Pancreas (tissue), 10 donors: ENCODE measurements at regions not wholly inside any gene's neighbourhood (a gene's known extent, or its start where the extent isn't known, plus 50 kb on each side); places are given as distances from the start of the nearest gene placed in this dataset.
A peak's percentile ranks its signal among the peaks of the same experiment; 100 is the strongest.

Experiments used
- ATAC-seq, 4 donors: fragments of 200-7000 bp; cut with Tn5 transposase; one replicate each; pipeline versions ENCODE4 v1.8.0 to v1.9.1; 2020; ENCODE audit warnings: mild to moderate bottlenecking in 4 of 4, moderate library complexity in 4 of 4
- DNase-seq, 6 donors: peaks; one replicate each; pipeline ENCODE4 v3.0.0-alpha.2; 2020
- FAIRE-seq: peaks from 2 replicates; lab custom pipeline; 2012; peaks lifted over from hg19 to GRCh38; lab: Jason Lieb, UNC
- H3K27ac ChIP-seq, 4 donors: fragments of 200-600 bp; sonication (generic); 1 replicate in 3 of 4; 2 replicates in 1 of 4; pipeline versions ENCODE4 v1.5.0 to v1.8.0; 2020
- H3K27me3 ChIP-seq, 4 donors: fragments of 200-600 bp; one replicate each; pipeline ENCODE4 v1.8.0; 2021
- H3K36me3 ChIP-seq, 3 donors: fragments of 200-600 bp; sonication (generic) in 1 of 3; one replicate each; pipeline versions ENCODE4 v1.5.0 to v1.8.0; 2020 to 2021
- H3K4me1 ChIP-seq, 3 donors: fragments of 200-600 bp; one replicate each; pipeline ENCODE4 v1.8.0; 2021
- H3K4me3 ChIP-seq, 4 donors: fragments of 200-600 bp; sonication (generic) in 2 of 4; one replicate each; pipeline versions ENCODE4 v1.5.0 to v1.8.0; 2020 to 2021
- H3K9me3 ChIP-seq, 4 donors: fragments of 200-600 bp; one replicate each; pipeline ENCODE4 v1.8.0; 2021
- WGBS, 2 donors: extraction: QIAGEN DNeasy Blood & Tissue Kit; methylation state at CpG; one replicate each; pipeline ENCODE4 v1.1.7; 2013; 5-methylcytosine and 5-hydroxymethylcytosine counted together
- intact Hi-C, 3 donors: fragments of 100-400 bp; cut with DNase I; formaldehyde crosslinking; loops; one replicate each; pipeline versions ENCODE4 v1.11.1 to v1.14.2; 2022
- TF ChIP-seq, protein P1 (sequence below), 4 donors: fragments of 200-600 bp; sonication (generic) in 3 of 4; IDR thresholded peaks; one replicate each; pipeline versions ENCODE4 v1.5.0 to v1.8.0; 2021; ENCODE audit warnings: antibody characterized with exemption in 4 of 4
- donor health status: healthy with polysubstance abuse.
- donor health status: DM: no; HTN: no; CAD: no; lungs with moderate emphysema.
- donor health status: DM: no; HTN: no; CAD: no.
- donor health status: control.
- donor health status: control.
- donor health status: Bipolar disorder and iron deficiency.
- donor health status: DM: yes; HTN: yes; CAD: no.
- donor health status: DM: no; HTN: no; CAD: no.
- donor health status: DM: no; HTN: no; CAD: no.
- donor health status: DM: yes; HTN: yes; CAD: no.

DNA sequence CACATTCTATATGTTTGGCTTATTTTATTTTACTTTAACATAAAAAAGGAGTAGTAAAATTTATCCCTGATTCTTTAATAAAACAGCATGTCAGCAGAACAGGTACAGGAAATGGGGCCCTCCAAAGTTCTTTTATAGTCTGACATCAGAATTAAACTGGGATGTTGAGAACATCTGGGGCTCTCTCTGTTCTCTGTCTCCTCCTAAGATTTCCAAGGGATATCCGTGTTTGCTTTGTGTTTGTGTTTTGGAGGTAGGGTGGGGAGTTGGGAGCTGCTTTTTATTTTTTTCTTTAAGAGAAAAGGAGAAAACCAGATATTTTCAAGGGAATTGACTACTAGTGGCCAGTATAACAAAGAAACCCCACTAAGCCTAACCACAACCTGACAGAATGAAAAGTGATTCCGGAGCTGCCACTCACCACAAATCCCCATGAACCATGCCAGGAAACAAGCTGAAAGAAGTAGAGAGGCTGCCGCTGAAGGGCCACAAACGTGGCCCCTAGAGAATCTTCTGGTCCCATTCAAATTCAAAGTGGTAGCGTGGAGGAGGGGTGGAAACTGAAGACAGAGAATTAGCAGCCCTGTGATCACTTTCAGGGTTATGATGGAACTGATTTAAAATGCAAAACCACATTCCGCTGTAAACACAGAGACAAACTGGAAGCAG lies 369.6 kb upstream of the ADGRL2 start:
- Histone ChIP-seq H3K27ac (no peak overlapping the region), H3K9me3 (no peaks in the 10 kb centered on the region), H3K27me3 (no peaks in the 10 kb centered on the region), H3K4me3 (no peak overlapping the region), H3K4me1 (peaks cover 0 to 6% (median 5%) of the 10 kb centered on the region in 3 donors), H3K36me3 (no peaks in the 10 kb centered on the region)
- DNase-seq (no peak), FAIRE-seq (no peak), ATAC-seq (no peak)
- TF ChIP-seq, protein P1, sequence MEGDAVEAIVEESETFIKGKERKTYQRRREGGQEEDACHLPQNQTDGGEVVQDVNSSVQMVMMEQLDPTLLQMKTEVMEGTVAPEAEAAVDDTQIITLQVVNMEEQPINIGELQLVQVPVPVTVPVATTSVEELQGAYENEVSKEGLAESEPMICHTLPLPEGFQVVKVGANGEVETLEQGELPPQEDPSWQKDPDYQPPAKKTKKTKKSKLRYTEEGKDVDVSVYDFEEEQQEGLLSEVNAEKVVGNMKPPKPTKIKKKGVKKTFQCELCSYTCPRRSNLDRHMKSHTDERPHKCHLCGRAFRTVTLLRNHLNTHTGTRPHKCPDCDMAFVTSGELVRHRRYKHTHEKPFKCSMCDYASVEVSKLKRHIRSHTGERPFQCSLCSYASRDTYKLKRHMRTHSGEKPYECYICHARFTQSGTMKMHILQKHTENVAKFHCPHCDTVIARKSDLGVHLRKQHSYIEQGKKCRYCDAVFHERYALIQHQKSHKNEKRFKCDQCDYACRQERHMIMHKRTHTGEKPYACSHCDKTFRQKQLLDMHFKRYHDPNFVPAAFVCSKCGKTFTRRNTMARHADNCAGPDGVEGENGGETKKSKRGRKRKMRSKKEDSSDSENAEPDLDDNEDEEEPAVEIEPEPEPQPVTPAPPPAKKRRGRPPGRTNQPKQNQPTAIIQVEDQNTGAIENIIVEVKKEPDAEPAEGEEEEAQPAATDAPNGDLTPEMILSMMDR (IDR thresholded peaks at IDR 0.05) = no peak
- 70 to 76% methylated on average over 6 of the region's 6 CpGs for WGBS, 2 donors
- intact Hi-C loops = no loop called here

DNA sequence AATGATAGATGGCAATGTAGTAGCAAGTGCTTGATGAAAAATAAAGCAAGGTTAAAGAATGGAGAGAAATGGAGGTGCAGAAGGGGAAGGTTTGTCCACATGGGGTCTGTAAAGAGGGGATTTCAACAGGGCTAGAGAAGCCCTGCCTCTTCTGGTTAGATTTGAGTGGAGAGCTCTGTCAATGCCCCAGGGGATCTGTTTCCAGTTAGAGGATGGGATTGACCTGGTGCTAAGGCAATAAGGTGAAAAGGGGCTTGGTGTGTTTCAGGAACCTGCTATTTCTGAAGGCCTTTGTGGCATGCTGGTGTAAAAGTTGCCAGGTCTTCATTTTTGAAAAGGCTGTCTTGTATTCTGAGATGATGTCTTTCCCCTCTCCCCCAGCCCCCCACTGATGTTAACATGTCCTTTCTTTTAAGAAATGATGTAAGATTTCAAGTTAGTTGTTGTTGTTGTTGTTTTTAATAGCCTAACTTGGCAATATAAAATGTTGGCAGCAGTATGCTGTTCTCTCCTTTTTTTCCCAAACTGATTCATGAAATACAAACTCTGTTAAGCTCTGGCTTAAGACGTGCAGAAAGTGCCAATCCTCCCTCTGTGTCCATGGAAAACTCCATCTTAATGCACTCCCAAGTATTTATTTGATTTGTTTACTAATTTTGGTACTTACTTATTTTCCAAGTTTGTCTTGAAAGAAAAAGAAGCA lies 370.3 kb upstream of the ADGRL2 start:
- Histone ChIP-seq H3K4me1 (peaks cover 0 to 6% (median 5%) of the 10 kb centered on the region in 3 donors), H3K36me3 (no peaks in the 10 kb centered on the region), H3K27me3 (no peaks in the 10 kb centered on the region), H3K4me3 (no peak overlapping the region), H3K27ac (no peak overlapping the region), H3K9me3 (no peaks in the 10 kb centered on the region)
- intact Hi-C loops = no loop called here
- 46 to 56% methylated on average over 1 of the region's 1 CpG for WGBS, 2 donors
- no peak for DNase-seq
- ATAC-seq = no peak
- TF ChIP-seq, protein P1 (IDR thresholded peaks at IDR 0.05) = no peak
- FAIRE-seq = no peak

DNA sequence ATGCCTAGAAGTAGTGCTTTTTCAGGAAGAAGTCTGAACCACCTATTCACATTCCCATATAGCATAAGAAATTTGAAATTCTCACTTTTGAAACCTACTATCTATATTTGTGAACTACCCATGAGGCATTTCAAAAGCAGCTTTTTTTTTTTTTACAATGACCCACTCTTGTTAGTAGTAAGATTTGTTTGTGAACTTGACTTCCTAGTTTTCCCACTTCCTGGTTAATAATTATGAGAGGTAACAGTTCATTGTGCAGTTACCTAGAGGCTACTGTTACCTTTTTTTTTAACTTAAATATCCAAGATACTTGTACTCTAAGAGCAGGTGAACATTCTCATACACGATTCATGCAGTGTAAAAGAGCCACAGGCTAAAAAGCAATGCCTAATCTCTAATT lies 371.7 kb upstream of the ADGRL2 start:
- TF ChIP-seq, protein P1 (IDR thresholded peaks at IDR 0.05) = no peak
- no peak for DNase-seq
- no peaks in the 10 kb centered on the region for H3K27me3 ChIP-seq
- H3K9me3 ChIP-seq = no peaks in the 10 kb centered on the region
- ATAC-seq = peak; percentile 38 to 83 (median 55)
- no peaks in the 10 kb centered on the region for H3K36me3 ChIP-seq
- FAIRE-seq = no peak
- 18 to 28% methylated on average over 1 of the region's 1 CpG for WGBS, 2 donors
- H3K4me3 ChIP-seq = no peak overlapping the region
- H3K27ac ChIP-seq = peak overlapping the region in 1 of 4 donors; percentile 23
- H3K4me1 ChIP-seq = peaks cover 0 to 6% (median 5%) of the 10 kb centered on the region in 3 donors
- intact Hi-C loops = no loop called here

DNA sequence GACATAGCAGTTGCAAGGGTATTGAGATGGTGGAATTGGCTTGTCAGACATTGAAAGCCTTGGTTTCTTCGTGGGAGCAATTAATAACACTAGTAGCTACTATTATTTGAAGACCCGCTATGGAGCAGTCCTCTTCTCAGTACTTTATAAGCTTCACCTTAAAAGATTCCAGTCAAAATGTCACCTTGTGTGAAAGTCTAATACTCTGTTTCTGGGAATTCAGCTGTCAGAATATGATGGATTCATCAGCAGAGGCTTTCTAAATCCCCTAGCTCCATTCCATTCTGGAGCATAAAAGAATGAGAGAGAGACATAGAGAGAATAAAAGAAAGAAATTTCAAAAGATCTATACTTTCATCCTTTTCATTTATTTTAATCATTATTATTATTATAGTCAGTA lies 375.9 kb upstream of the ADGRL2 start:
- Histone ChIP-seq H3K4me1 (peaks cover 0 to 6% (median 5%) of the 10 kb centered on the region in 3 donors), H3K27me3 (no peaks in the 10 kb centered on the region), H3K9me3 (no peaks in the 10 kb centered on the region), H3K36me3 (no peaks in the 10 kb centered on the region), H3K4me3 (no peak overlapping the region), H3K27ac (no peak overlapping the region)
- intact Hi-C loops = no loop called here
- no peak for DNase-seq
- TF ChIP-seq, protein P1 (IDR thresholded peaks at IDR 0.05) = no peak
- FAIRE-seq = no peak
- no peak for ATAC-seq
- WGBS, 2 donors = 71 to 95% methylated on average over 2 of the region's 2 CpGs

DNA sequence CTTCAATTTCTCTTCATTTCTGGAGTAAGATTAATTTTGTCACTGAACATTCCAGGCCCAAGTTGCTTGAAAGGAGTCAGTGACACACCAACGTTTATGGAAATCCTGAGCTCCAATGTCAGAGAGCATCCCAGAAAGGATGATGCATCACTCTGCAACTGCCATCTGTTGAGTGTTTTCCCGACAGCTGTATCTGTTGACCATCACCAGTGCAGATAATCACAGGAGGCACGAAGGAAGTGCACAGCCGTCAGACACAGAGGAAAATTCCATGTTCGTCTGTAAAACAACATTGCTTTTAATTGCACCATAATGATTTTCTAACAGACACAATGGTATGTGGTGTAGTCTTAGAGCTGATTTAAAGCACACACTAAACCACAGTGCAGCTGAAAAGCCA lies 376.7 kb upstream of the ADGRL2 start:
- H3K4me1 ChIP-seq = peaks cover 0 to 5% (median 1%) of the 10 kb centered on the region in 3 donors

More for the DNA sequence above, 376.7 kb upstream of the ADGRL2 start:
- H3K27me3 ChIP-seq = no peaks in the 10 kb centered on the region
- no peak overlapping the region for H3K27ac ChIP-seq
- ATAC-seq (no peak), FAIRE-seq (no peak), DNase-seq (no peak)
- H3K36me3 ChIP-seq = no peaks in the 10 kb centered on the region
- H3K4me3 ChIP-seq = no peak overlapping the region
- no peaks in the 10 kb centered on the region for H3K9me3 ChIP-seq
- TF ChIP-seq, protein P1 (IDR thresholded peaks at IDR 0.05) = no peak
- WGBS, 2 donors = 54 to 64% methylated on average over 5 of the region's 5 CpGs
- intact Hi-C loops = no loop called here
